Gastroesophageal sphincter (tissue), 4 donors: ENCODE measurements at regions not wholly inside any gene's neighbourhood (a gene's known extent, or its start where the extent isn't known, plus 50 kb on each side); places are given as distances from the start of the nearest gene placed in this dataset.

Experiments
- ATAC-seq: fragments of 150-250 bp; one replicate; pipeline ENCODE4 v1.9.1; 2016; ENCODE audit warnings: mild to moderate bottlenecking, moderate library complexity
- H3K27ac ChIP-seq, 4 donors: fragments of 200-600 bp; sonication (generic) in 3 of 4; 1 replicate in 3 of 4; 2 replicates in 1 of 4; pipeline ENCODE4 v1.5.1; 2016 to 2019
- H3K27me3 ChIP-seq: fragments of 200-600 bp; sonication (generic); one replicate; pipeline ENCODE4 v1.5.1; 2019
- H3K36me3 ChIP-seq, 2 donors: fragments of 200-600 bp; sonication (generic); one replicate each; pipeline ENCODE4 v1.5.1; 2019; ENCODE audit warnings: control low read depth in 1 of 2
- H3K4me1 ChIP-seq, 3 donors: fragments of 200-600 bp; sonication (generic); 1 replicate in 2 of 3; 2 replicates in 1 of 3; pipeline ENCODE4 v1.5.1; 2016 to 2019; ENCODE audit warnings: control low read depth in 2 of 3
- H3K4me3 ChIP-seq, 2 donors: fragments of 200-600 bp; sonication (generic); one replicate each; pipeline ENCODE4 v1.5.1; 2019; ENCODE audit warnings: mild to moderate bottlenecking in 1 of 2, moderate library complexity in 1 of 2
- H3K9me3 ChIP-seq, 3 donors: fragments of 200-600 bp; sonication (generic); one replicate each; pipeline ENCODE4 v1.5.1; 2017 to 2019; ENCODE audit warnings: control low read depth in 2 of 3
- CTCF ChIP-seq, 4 experiments: fragments of 200-600 bp in 2 of 4; fragments of 450-650 bp in 2 of 4; sonication (generic) in 1 of 4; IDR thresholded peaks; one replicate each; pipeline ENCODE4 v1.5.1; 2017 to 2019; ENCODE audit warnings: antibody characterized with exemption in 4 of 4, mild to moderate bottlenecking in 2 of 4, moderate library complexity in 2 of 4
- EP300 ChIP-seq: sonication (generic); formaldehyde crosslinking; IDR thresholded peaks from one replicate; pipeline ENCODE4 v1.6.1; 2017; ENCODE audit warnings: antibody characterized with exemption, mild to moderate bottlenecking
- POLR2A ChIP-seq, 2 donors: fragments of 450-650 bp; IDR thresholded peaks; one replicate each; pipeline ENCODE4 v1.6.1; 2017; ENCODE audit warnings: antibody characterized with exemption in 2 of 2, mild to moderate bottlenecking in 2 of 2, moderate library complexity in 1 of 2
- POLR2AphosphoS5 ChIP-seq: sonication (generic); formaldehyde crosslinking; IDR thresholded peaks from one replicate; pipeline ENCODE4 v1.6.1; 2017; ENCODE audit warnings: antibody characterized with exemption
- WGBS, 2 donors: methylation state at CpG; one replicate each; pipeline ENCODE4 v1.1.5; 2018; ENCODE audit warnings: low coverage in 1 of 2; 5-methylcytosine and 5-hydroxymethylcytosine counted together

GRCh38 chr1:106960412-106960811, 96.1 kb upstream of the PRMT6 start:
- no peaks in the 10 kb centered on the region for H3K4me1 ChIP-seq
- no peaks in the 10 kb centered on the region for H3K9me3 ChIP-seq
- H3K27me3 ChIP-seq: no peaks in the 10 kb centered on the region
- no peak for ATAC-seq
- no peak for TF ChIP-seq CTCF (IDR thresholded peaks at IDR 0.05)
- TF ChIP-seq EP300: no peak
- TF ChIP-seq POLR2A (IDR thresholded peaks at IDR 0.05): no peak
- no peak for TF ChIP-seq POLR2AphosphoS5
- H3K36me3 ChIP-seq: no peaks in the 10 kb centered on the region
- H3K4me3 ChIP-seq: no peak overlapping the region
- H3K27ac ChIP-seq: no peak overlapping the region
- 55 to 64% methylated on average over 4 of the region's 4 CpGs for WGBS, 2 donors

- Histone ChIP-seq H3K27ac (no peak overlapping the region), H3K9me3 (no peaks in the 10 kb centered on the region), H3K27me3 (no peaks in the 10 kb centered on the region), H3K4me1 (no peaks in the 10 kb centered on the region), H3K4me3 (no peak overlapping the region), H3K36me3 (no peaks in the 10 kb centered on the region)
- no peak for ATAC-seq
- TF ChIP-seq EP300: no peak
- no peak for TF ChIP-seq POLR2AphosphoS5
- TF ChIP-seq CTCF (IDR thresholded peaks at IDR 0.05): no peak
- TF ChIP-seq POLR2A (IDR thresholded peaks at IDR 0.05): no peak
Observed at GRCh38 chr1:106961646-106962045, 94.8 kb upstream of the PRMT6 start.

- no peak for ATAC-seq
- Histone ChIP-seq H3K36me3 (no peaks in the 10 kb centered on the region), H3K4me3 (no peak overlapping the region), H3K27me3 (no peaks in the 10 kb centered on the region), H3K9me3 (no peaks in the 10 kb centered on the region), H3K4me1 (no peaks in the 10 kb centered on the region), H3K27ac (no peak overlapping the region)
- TF ChIP-seq POLR2A (IDR thresholded peaks at IDR 0.05) (no peak), POLR2AphosphoS5 (no peak), CTCF (IDR thresholded peaks at IDR 0.05) (no peak), EP300 (no peak)
- 83 to 89% methylated on average over 3 of the region's 3 CpGs for WGBS, 2 donors
Observed at GRCh38 chr1:106962591-106962990, 93.9 kb upstream of the PRMT6 start.

- Histone ChIP-seq H3K4me1 (no peaks in the 10 kb centered on the region), H3K27ac (no peak overlapping the region), H3K27me3 (no peaks in the 10 kb centered on the region), H3K36me3 (no peaks in the 10 kb centered on the region), H3K4me3 (no peak overlapping the region), H3K9me3 (no peaks in the 10 kb centered on the region)
- WGBS, 2 donors: 56 to 65% methylated on average over 4 of the region's 4 CpGs
- no peak for ATAC-seq
- TF ChIP-seq POLR2AphosphoS5: no peak
- no peak for TF ChIP-seq POLR2A (IDR thresholded peaks at IDR 0.05)
- no peak for TF ChIP-seq EP300
- no peak for TF ChIP-seq CTCF (IDR thresholded peaks at IDR 0.05)
Observed at GRCh38 chr1:106964495-106964894, 92.0 kb upstream of the PRMT6 start.

- Histone ChIP-seq H3K27me3 (no peaks in the 10 kb centered on the region), H3K36me3 (no peaks in the 10 kb centered on the region), H3K4me3 (no peak overlapping the region), H3K4me1 (no peaks in the 10 kb centered on the region), H3K9me3 (no peaks in the 10 kb centered on the region), H3K27ac (no peak overlapping the region)
- ATAC-seq: no peak
- TF ChIP-seq POLR2AphosphoS5 (no peak), POLR2A (IDR thresholded peaks at IDR 0.05) (no peak), CTCF (IDR thresholded peaks at IDR 0.05) (no peak), EP300 (no peak)
- WGBS, 2 donors: 64 to 88% methylated on average over 2 of the region's 2 CpGs
Observed at GRCh38 chr1:106968644-106969043, 87.8 kb upstream of the PRMT6 start.
